ENCODE measurements at regions not wholly inside any gene's neighbourhood (a gene's known extent, or its start where the extent isn't known, plus 50 kb on each side); places are given as distances from the start of the nearest gene placed in this dataset.

GRCh38 chr18:25451077-25451658, 99.2 kb upstream of the ZNF521 start:
- no peak for DNase-seq (ENCODE audit: low read depth in 3 of 3)

GRCh38 chr18:25449046-25449445, 97.1 kb upstream of the ZNF521 start:
- no peak for DNase-seq (ENCODE audit: low read depth in 3 of 3)

DNA sequence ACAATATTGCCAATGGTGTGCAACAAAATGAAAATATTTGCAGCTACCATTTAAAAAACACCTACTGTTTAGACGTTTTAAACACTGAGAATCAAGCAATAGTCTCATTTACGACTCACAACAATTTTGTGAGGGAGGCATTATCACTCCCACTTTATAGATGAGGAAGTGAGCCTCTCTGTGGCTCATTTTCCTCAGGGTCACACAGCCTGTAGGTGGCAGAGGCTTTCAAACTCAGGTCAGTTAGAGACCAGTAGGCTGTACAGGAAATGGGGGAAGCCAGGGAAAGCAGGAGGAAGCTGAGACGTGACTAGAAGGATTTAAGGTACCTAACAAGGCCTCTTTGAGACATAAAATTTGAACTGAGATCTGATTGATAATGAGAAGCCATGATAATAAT, 95.0 kb upstream of the ZNF521 start:
- DNase-seq (ENCODE audit: low read depth in 3 of 3): no peak

- no peak for DNase-seq (ENCODE audit: low read depth in 3 of 3)
Measured at GRCh38 chr18:25445430-25445829, 93.5 kb upstream of the ZNF521 start.

DNA sequence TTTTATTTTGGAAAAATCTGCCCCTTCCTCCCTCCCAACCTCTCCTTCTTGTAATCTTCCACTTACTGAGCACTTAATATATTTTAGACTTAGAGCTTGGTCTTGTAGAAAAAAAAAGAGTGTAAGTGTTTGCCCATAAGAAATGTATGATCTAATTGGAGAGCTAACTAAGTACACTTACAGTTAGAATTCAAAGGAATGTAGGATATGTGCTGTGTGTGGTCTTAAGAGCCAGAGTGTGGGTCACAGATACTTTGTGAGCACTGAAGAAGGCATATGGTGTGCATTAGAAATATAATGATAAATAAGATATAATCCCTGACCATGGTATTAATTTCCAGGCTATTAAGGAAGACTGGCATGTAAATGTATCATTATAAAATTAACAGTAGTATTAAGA, 91.8 kb upstream of the ZNF521 start:
- DNase-seq (ENCODE audit: low read depth in 3 of 3): no peak

DNA sequence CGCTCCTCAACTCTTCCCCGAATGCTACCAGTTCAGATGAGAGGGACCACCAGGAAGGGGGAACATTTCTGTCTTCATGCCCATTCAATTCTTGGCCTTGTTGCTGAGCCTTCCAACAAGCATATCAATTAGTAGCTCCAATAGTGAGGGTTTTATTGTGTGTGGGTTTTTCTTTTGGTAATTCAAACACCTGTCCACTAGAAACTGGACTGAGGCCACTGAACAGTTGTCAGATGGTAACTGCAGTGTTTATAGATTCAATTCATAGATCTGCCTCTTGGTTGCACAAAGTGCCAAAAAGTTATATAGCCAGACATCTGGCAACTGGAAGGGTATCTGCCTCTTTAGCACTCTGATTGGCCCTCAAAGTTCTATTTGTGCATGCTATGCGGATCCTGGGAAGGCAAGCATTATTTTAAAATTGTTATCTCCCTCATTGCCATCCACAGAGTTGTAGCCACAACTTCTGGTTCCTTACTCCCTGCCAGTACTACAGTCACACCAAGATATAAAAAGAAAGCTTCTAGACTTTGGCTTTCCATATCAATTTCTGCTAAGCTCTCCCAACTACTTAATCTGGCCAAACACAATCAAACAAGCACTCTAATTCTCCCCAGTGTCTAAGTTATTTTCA, 83.3 kb upstream of the ZNF521 start:
- DNase-seq (ENCODE audit: low read depth in 3 of 3): no peak

DNA sequence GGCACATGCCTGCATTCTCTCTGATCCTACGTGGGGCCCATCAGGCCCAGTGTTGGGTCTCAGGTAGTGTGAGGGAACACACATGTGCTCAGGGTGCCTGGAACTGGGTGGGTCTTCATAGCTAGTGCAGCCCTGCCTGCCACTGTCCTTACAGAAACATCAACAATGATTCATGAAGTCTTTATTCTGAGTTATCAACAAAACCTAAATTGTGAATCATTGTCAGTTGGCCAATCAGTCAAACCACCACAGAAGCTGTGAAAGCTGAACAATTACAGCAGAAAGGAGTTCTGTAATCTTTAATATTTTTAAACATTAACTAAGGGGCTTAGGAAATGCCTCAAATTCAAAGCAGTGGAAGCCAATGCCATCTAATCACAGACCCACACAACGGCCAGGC, 82.8 kb upstream of the ZNF521 start:
- no peak for DNase-seq (ENCODE audit: low read depth in 3 of 3)

- no peak for DNase-seq (ENCODE audit: low read depth in 3 of 3)
Measured at GRCh38 chr18:25433590-25433989, 81.6 kb upstream of the ZNF521 start.

- no peak for DNase-seq (ENCODE audit: low read depth in 3 of 3)
Measured at GRCh38 chr18:25425024-25425423, 73.1 kb upstream of the ZNF521 start.

GRCh38 chr18:25423760-25424159, 71.8 kb upstream of the ZNF521 start:
- no peak for DNase-seq (ENCODE audit: low read depth in 3 of 3)

- DNase-seq (ENCODE audit: low read depth in 3 of 3): no peak
Measured at GRCh38 chr18:25423267-25423666, 71.3 kb upstream of the ZNF521 start.

- no peak for DNase-seq (ENCODE audit: low read depth in 3 of 3)
Measured at GRCh38 chr18:25422230-25422629, 70.3 kb upstream of the ZNF521 start.

DNA sequence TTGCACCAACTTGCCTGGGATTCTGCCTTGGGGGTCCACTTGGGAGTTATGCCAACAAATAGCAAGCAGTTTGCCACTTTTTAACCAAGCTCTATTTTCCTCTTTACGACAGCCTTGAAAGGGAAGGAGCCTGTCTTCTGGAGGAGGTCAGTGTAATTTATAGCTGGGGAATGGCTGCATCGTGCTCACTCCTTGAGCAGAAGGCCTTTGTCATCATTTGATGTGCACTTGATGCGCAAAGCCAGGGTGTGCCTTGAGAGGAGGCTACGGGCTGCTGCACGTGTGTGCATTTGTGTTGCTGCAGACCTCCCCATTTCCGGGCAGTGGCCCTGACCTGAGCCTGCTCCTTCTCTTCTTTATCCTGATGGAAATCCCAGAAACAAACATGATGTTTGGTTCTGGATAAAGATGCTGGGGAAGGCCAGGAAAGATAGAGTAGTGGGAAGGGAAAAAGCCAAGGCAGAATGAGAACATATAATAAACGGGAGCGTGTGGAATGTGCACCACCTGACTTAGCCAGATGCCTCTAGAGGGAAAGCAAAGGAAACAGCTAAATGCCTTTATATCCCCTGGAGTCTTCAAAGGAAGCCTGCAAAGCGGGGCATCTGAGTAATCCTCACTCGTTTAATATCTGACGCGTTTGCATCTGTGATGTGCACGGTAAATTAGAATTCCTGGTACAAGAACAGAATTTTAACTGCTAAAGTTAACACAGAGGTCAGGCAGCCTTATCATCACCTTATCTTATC, 68.3 kb upstream of the ZNF521 start:
- no peak for DNase-seq (ENCODE audit: low read depth in 3 of 3)

DNA sequence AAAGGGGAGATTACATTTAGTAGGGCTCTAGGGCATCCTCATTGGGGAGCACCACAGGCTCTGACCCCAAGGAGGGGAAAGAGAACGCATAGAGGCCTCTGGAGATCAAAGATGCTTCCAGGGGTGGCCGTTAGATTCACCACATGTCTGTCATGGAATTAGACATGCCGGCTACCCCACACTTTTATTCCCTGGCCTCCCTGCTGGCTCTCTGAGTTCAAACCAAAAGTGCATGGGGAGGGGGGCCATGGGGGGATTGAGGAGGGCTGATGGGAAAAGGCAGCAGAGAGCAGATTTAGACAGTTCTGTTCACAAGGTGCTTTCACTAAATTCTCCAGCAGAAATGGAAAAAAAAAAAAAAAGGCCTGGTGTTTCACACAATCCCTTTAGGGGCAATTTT, 64.4 kb upstream of the ZNF521 start:
- DNase-seq (ENCODE audit: low read depth in 3 of 3): no peak

- no peak for DNase-seq (ENCODE audit: low read depth in 3 of 3)
Measured at GRCh38 chr18:25409971-25410370, 58.0 kb upstream of the ZNF521 start.

DNA sequence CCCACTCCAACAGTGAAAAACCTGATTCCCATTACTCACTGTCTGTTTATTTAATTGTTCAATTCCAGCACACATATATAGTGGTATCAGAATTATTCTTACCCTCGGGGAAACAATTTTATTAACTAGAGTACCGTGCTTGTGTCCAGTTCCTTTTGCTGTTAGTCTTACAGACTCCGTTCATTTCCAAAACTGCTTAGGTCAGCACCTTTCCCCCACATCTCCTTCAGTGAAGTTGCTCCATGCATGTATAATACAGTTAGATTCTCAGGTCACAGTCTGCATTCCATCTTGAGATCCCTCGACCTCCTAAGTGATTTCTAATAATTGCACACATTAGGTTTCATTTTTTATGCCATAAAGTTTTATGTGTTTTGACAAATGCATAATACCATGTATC, 56.3 kb upstream of the ZNF521 start:
- DNase-seq (ENCODE audit: low read depth in 3 of 3): no peak

All from stimulated activated CD4-positive, alpha-beta T cell treated with anti-CD3 and anti-CD28 coated beads, TNF-alpha, amount 100 ng/mL, for 48 hours (primary cell).